Right cardiac atrium (tissue), 5 donors: ENCODE measurements at regions not wholly inside any gene's neighbourhood (a gene's known extent, or its start where the extent isn't known, plus 50 kb on each side); places are given as distances from the start of the nearest gene placed in this dataset.

Experiments
- ATAC-seq, 2 donors: fragments of 200-7000 bp; cut with Tn5 transposase; one replicate each; pipeline versions ENCODE4 v1.8.0 to v1.9.1; 2020; ENCODE audit warnings: moderate library complexity in 2 of 2, mild to moderate bottlenecking in 1 of 2
- DNase-seq, 3 donors: peaks; one replicate each; pipeline ENCODE4 v3.0.0-alpha.2; 2020
- H3K27ac ChIP-seq: one replicate; pipeline ENCODE4 v1.5.1; 2013; ENCODE audit warnings: mild to moderate bottlenecking, low read length, control low read depth, moderate library complexity
- H3K27me3 ChIP-seq: one replicate; pipeline ENCODE4 v1.6.1; 2013; ENCODE audit not compliant: control insufficient read depth, insufficient read depth
- H3K4me1 ChIP-seq: one replicate; pipeline ENCODE4 v1.6.1; 2013; ENCODE audit warnings: low read length; ENCODE audit not compliant: control insufficient read depth, insufficient read depth
- H3K4me3 ChIP-seq: one replicate; pipeline ENCODE4 v1.5.1; 2013; ENCODE audit warnings: low read length, control low read depth
- H3K9me3 ChIP-seq: one replicate; pipeline ENCODE4 v1.6.1; 2013; ENCODE audit warnings: low read length; ENCODE audit not compliant: control insufficient read depth
- WGBS: extraction: QIAGEN DNeasy Blood & Tissue Kit; methylation state at CpG from one replicate; pipeline ENCODE4 v1.1.7; 2013; 5-methylcytosine and 5-hydroxymethylcytosine counted together
- intact Hi-C, 4 donors: fragments of 100-400 bp; cut with DNase I; formaldehyde crosslinking; loops; one replicate each; pipeline versions ENCODE4 v1.11.0 to v1.14.0; 2022 to 2023
- donor health status: healthy with polysubstance abuse.
- donor health status: DM: no; HTN: yes; CAD: no.
- donor health status: DM: no; HTN: no; CAD: no.
- donor health status: DM: no; HTN: yes; CAD: no; lungs with severe emphysema.
- donor health status: DM: yes; HTN: yes; CAD: no.

- no peaks in the 10 kb centered on the region for H3K9me3 ChIP-seq
- intact Hi-C loops, result no loop called here
- H3K27me3 ChIP-seq, result no peaks in the 10 kb centered on the region
- ATAC-seq (no peak), DNase-seq (no peak)
- 71% methylated on average over 1 of the region's 1 CpG for WGBS
- H3K4me1 ChIP-seq, result no peaks in the 10 kb centered on the region
- H3K27ac ChIP-seq, result no peak overlapping the region
- no peak overlapping the region for H3K4me3 ChIP-seq
These were observed 166.7 kb downstream of the ZNF326 start for GRCh38 chr1:90161625-90162024.

DNA sequence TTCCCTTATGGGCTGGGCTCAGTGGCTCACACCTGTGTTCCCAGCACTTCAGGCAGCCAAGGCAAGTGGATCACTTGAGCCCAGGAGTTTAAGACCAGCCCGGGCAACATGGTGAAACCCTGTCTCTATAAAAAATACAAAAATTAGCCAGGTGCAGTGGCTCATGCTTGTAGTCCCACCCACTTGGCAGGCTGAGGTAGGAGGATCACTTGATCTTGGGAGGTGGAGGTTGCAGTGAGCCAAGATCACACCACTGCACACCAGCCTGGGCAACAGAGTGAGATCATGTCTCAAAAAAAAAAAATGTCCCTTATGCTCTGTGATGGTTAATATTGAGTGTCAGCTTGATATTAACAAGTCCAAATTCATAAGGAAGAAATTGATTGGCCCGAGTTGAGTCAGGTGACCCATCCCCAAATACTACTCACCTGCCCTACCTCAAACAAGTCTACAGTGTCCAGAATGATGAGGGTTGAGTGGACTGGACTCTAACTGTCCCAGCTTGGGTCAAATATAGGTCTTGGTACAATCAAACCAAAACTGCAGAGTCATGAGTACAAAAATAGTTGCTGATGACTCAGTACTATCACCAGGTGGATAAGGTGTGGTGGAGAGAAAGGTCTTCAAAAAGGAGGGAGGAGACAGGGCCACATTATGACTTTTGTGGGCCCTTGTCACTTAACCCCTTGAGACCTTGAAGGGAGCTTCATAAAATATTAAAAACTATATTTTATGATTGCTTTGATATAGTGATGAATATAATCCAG, 161.0 kb downstream of the ZNF326 start:
- no peak overlapping the region for H3K27ac ChIP-seq
- intact Hi-C loops, result no loop called here
- H3K4me3 ChIP-seq, result no peak overlapping the region
- 79% methylated on average over 2 of the region's 2 CpGs for WGBS
- no peaks in the 10 kb centered on the region for H3K9me3 ChIP-seq
- no peaks in the 10 kb centered on the region for H3K4me1 ChIP-seq
- ATAC-seq, result no peak
- no peak for DNase-seq
- H3K27me3 ChIP-seq, result no peaks in the 10 kb centered on the region

DNA sequence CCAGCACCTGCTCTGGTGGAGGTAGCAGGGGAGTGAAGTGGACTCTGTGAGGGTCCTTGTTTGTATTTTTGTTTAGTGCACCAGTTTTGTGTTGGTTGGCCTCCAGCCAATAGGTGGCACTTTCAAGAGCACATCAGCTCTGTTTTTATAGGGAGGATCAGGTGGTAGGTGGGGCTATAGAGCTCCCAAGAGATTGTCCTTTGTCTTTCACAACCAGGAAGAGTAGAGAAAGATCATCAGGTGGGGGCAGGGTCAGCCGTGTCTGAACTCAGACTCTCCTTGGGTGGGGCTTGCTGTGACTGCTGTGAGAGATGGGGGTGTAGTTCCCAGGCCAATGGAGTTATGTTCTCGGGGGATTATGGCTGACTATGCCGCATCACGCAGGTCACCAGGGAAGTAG, 159.8 kb downstream of the ZNF326 start:
- Histone ChIP-seq H3K27me3 (no peaks in the 10 kb centered on the region), H3K27ac (no peak overlapping the region), H3K4me3 (no peak overlapping the region), H3K9me3 (no peaks in the 10 kb centered on the region), H3K4me1 (no peaks in the 10 kb centered on the region)
- intact Hi-C loops, result no loop called here
- WGBS, result 85% methylated on average over 4 of the region's 4 CpGs
- ATAC-seq (no peak), DNase-seq (no peak)

DNA sequence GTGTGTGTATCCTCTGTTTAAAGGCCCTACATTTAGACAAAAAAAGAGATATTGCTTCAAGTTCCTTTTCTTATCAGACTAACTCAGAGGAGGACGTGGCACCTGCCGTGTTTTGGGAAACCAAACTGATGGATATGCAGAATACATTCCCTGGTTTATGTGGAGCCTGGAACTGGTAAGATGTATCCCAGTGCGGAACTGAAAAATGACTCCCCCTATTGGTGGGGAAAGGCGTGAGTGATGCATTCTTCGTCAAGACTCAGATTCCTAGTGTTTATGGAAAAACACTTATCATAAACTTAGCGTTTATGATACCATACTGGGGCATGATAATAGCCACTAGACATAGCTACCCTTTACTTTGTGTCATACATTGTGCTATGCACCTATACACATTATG, 154.2 kb downstream of the ZNF326 start:
- no peak overlapping the region for H3K4me3 ChIP-seq
- DNase-seq, result no peak
- H3K9me3 ChIP-seq, result no peaks in the 10 kb centered on the region
- no peaks in the 10 kb centered on the region for H3K27me3 ChIP-seq
- no peak for ATAC-seq
- no peaks in the 10 kb centered on the region for H3K4me1 ChIP-seq
- intact Hi-C loops, result no loop called here
- 76% methylated on average over 6 of the region's 6 CpGs for WGBS
- H3K27ac ChIP-seq, result no peak overlapping the region

- no peaks in the 10 kb centered on the region for H3K4me1 ChIP-seq
- H3K9me3 ChIP-seq, result no peaks in the 10 kb centered on the region
- DNase-seq (no peak), ATAC-seq (no peak)
- intact Hi-C loops, result no loop called here
- H3K27ac ChIP-seq, result no peak overlapping the region
- no peak overlapping the region for H3K4me3 ChIP-seq
- no peaks in the 10 kb centered on the region for H3K27me3 ChIP-seq
These were observed 152.2 kb downstream of the ZNF326 start for GRCh38 chr1:90147093-90147492.

GRCh38 chr1:90144820-90145219, 149.9 kb downstream of the ZNF326 start:
- WGBS, result 74% methylated on average over 1 of the region's 1 CpG
- Histone ChIP-seq H3K27ac (no peak overlapping the region), H3K9me3 (no peaks in the 10 kb centered on the region), H3K4me3 (no peak overlapping the region), H3K27me3 (no peaks in the 10 kb centered on the region), H3K4me1 (no peaks in the 10 kb centered on the region)
- DNase-seq, result no peak
- intact Hi-C loops, result no loop called here
- ATAC-seq, result no peak

- Histone ChIP-seq H3K4me1 (no peaks in the 10 kb centered on the region), H3K27ac (no peak overlapping the region), H3K4me3 (no peak overlapping the region), H3K27me3 (no peaks in the 10 kb centered on the region), H3K9me3 (peaks cover 2% of the 10 kb centered on the region)
- 92% methylated on average over 1 of the region's 1 CpG for WGBS
- DNase-seq (no peak), ATAC-seq (no peak)
- intact Hi-C loops, result no loop called here
These were observed 148.7 kb downstream of the ZNF326 start for GRCh38 chr1:90143591-90143990.

DNA sequence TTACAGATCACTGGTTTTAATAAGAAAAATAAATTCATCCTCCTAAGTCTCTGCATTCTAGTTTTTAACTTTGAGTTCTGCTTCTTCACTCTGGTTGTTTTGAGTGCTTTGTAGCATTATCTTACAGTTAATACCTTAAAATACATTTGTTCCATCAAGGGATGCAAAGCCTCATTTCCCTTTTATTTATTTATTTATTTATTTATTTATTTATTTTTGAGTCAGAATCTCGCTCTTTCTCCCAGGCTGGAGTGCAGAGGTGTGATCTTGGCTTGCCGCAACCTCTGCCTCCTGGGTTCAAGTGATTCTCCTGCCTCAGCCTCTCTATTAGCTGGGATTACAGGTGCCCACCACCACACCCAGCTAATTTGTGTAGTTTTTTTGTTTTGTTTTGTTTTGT, 147.8 kb downstream of the ZNF326 start:
- ATAC-seq (no peak), DNase-seq (no peak)
- intact Hi-C loops, result no loop called here
- Histone ChIP-seq H3K27me3 (no peaks in the 10 kb centered on the region), H3K9me3 (peaks cover 2% of the 10 kb centered on the region), H3K4me3 (no peak overlapping the region), H3K27ac (no peak overlapping the region), H3K4me1 (no peaks in the 10 kb centered on the region)
- 87% methylated on average over 2 of the region's 2 CpGs for whole genome bisulfite sequencing

DNA sequence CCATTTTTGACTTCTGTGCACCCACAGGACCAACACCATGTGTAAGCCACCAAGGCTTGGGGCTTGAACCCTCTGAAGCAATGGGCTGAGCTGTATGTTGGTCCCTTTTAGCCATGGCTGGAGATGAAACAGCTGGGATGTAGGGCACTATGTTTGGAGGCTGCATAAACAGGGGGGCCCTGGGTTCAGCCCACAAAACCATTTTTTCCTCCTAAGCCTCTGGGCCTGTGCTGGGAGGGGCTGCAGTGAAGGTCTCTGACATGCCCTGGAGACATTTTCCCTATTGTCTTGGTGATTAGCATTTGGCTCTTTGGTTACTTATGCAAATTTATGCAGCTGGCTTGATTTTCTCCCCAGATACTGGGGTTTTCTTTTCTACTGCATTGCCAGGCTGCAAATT, 144.9 kb downstream of the ZNF326 start:
- Histone ChIP-seq H3K4me1 (no peaks in the 10 kb centered on the region), H3K4me3 (no peak overlapping the region), H3K9me3 (peaks cover 2% of the 10 kb centered on the region), H3K27ac (no peak overlapping the region), H3K27me3 (no peaks in the 10 kb centered on the region)
- no peak for ATAC-seq
- no peak for DNase-seq
- intact Hi-C loops, result no loop called here

DNA sequence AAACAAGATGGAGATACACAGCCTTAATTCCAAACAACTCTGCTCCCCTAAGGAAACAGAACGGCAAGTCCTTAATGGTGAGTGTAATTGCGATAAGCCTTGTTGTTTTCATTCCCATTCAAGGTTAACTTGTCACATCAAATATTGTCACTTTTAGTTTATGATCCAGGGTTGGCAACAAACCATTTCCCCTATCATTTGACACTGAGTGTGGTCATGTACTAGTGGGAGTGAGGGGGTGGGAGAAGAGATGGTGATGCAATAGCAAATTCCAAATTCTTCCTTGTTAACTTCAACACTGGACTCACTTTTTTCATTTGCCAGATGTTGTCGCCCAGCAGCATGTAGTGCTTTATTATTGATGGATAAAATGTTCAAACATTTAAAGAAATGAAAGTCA, 140.4 kb downstream of the ZNF326 start:
- WGBS, result 41% methylated on average over 3 of the region's 3 CpGs
- peaks cover 2% of the 10 kb centered on the region for H3K9me3 ChIP-seq

DNA sequence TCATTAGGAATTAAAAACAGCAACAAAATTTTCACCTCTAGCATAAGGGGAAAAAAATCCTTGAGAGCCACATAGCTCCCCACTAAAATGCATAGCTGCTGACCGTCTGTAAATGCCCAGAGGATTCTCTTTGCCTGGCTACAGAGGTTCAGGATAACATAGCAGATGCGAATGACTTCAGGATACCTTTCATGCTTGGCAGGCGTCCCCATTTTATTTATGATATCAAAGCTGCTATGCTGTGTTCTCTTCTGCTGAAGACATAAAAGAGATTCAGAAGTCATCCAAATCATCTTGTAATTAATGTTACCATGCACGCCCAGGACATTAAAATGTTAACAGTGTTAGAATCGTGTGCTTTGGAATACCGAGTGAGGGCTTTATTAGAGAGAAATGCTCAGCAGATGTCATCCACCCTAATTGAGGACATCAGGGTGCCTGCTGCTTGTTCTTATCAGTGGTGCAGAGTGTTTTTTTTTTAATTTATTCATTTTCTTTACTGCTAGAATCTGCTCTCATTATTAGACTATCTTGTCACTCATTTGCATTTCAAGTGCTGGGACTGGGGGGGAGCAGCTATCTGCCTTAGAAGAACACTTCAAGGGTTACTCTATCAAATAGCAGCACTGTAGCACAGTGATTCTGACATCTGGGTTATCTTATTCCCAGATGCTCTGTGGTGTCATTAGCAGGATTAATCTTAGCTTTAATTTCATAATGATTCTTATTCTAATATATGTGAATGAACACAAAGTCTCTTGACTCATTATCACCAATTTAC, 139.5 kb downstream of the ZNF326 start:
- Histone ChIP-seq H3K4me1 (no peaks in the 10 kb centered on the region), H3K27ac (no peak overlapping the region), H3K4me3 (no peak overlapping the region), H3K27me3 (no peaks in the 10 kb centered on the region), H3K9me3 (no peaks in the 10 kb centered on the region)
- 39% methylated on average over 6 of the region's 6 CpGs for WGBS
- DNase-seq (no peak), ATAC-seq (no peak)
- intact Hi-C loops, result no loop called here

More for the DNA sequence above, 140.4 kb downstream of the ZNF326 start:
- Histone ChIP-seq H3K4me1 (no peaks in the 10 kb centered on the region), H3K27me3 (no peaks in the 10 kb centered on the region), H3K27ac (no peak overlapping the region), H3K4me3 (no peak overlapping the region)
- intact Hi-C loops, result no loop called here
- ATAC-seq (no peak), DNase-seq (no peak)
